ENCODE measurements at regions not wholly inside any gene's neighbourhood (a gene's known extent, or its start where the extent isn't known, plus 50 kb on each side); places are given as distances from the start of the nearest gene placed in this dataset.

- peak; percentile 39 to 64 (median 54) for DNase-seq
- ChIA-PET POLR2A (no interaction called here), CTCF (interaction anchor here (1.3 to 1.8 kb wide), 5 partner anchors 58 to 166 kb away, joined by 3 to 4 read pairs (median 3); no protein-coding TSS in a partner anchor)
- H3K27me3 ChIP-seq (replicated peaks in 2 of 5; ENCODE audit: control insufficient read depth in 4 of 5, insufficient read depth in 5 of 5, low read length in 4 of 5), result peaks cover 0 to 2% (median 0%) of the 10 kb centered on the region in 5 experiments
- no peaks in the 10 kb centered on the region for H3K4me1 ChIP-seq (ENCODE audit: control extremely low read depth in 1 of 4, control insufficient read depth in 4 of 4, insufficient read depth in 4 of 4, low read length in 3 of 4)
- no peaks in the 10 kb centered on the region for H3K9me3 ChIP-seq (ENCODE audit: control extremely low read depth in 1 of 5, control insufficient read depth in 4 of 5, insufficient read depth in 2 of 5, low read depth in 1 of 5, low read length in 4 of 5)
- no peaks in the 10 kb centered on the region for H3K36me3 ChIP-seq (ENCODE audit: control insufficient read depth in 4 of 4, insufficient read depth in 4 of 4, low read length in 3 of 4)
- no peak overlapping the region for H3K27ac ChIP-seq (ENCODE audit: insufficient read depth in 1 of 2, low read depth in 1 of 2, low read length in 2 of 2, poor library complexity in 1 of 2, severe bottlenecking in 2 of 2)
- 69% methylated on average over 10 of the region's 11 CpGs for WGBS (ENCODE audit: insufficient coverage)
- H3K4me3 ChIP-seq (ENCODE audit: control insufficient read depth in 1 of 7, extremely low read depth in 1 of 7, insufficient read depth in 4 of 7, low read depth in 2 of 7, low read length in 6 of 7), result no peak overlapping the region
These were observed 201.0 kb downstream of the NDUFA10 start for GRCh38 chr2:239824046-239824694.

- H3K4me3 ChIP-seq (ENCODE audit: control insufficient read depth in 1 of 7, extremely low read depth in 1 of 7, insufficient read depth in 4 of 7, low read depth in 2 of 7, low read length in 6 of 7), result no peak overlapping the region
- DNase-seq, result no peak
- H3K36me3 ChIP-seq (ENCODE audit: control insufficient read depth in 4 of 4, insufficient read depth in 4 of 4, low read length in 3 of 4), result no peaks in the 10 kb centered on the region
- CTCF ChIA-PET, result interaction anchor here (0.8 kb wide), 1 partner anchor 169 kb away, joined by 4 read pairs; no protein-coding TSS in a partner anchor
- POLR2A ChIA-PET, result no interaction called here
- 93% methylated on average over 15 of the region's 16 CpGs for WGBS (ENCODE audit: insufficient coverage)
- peaks cover 0 to 2% (median 0%) of the 10 kb centered on the region in 4 experiments for H3K4me1 ChIP-seq (ENCODE audit: control extremely low read depth in 1 of 4, control insufficient read depth in 4 of 4, insufficient read depth in 4 of 4, low read length in 3 of 4)
- H3K9me3 ChIP-seq (ENCODE audit: control extremely low read depth in 1 of 5, control insufficient read depth in 4 of 5, insufficient read depth in 2 of 5, low read depth in 1 of 5, low read length in 4 of 5), result no peaks in the 10 kb centered on the region
- H3K27ac ChIP-seq (ENCODE audit: insufficient read depth in 1 of 2, low read depth in 1 of 2, low read length in 2 of 2, poor library complexity in 1 of 2, severe bottlenecking in 2 of 2), result no peak overlapping the region
- H3K27me3 ChIP-seq (replicated peaks in 2 of 5; ENCODE audit: control insufficient read depth in 4 of 5, insufficient read depth in 5 of 5, low read length in 4 of 5), result peaks cover 0 to 2% (median 0%) of the 10 kb centered on the region in 5 experiments
These were observed 202.9 kb downstream of the NDUFA10 start for GRCh38 chr2:239822146-239822831.

GRCh38 chr2:239821694-239822075 is 203.5 kb downstream of the NDUFA10 start:
- POLR2A ChIA-PET, result no interaction called here
- Histone ChIP-seq H3K9me3 (ENCODE audit: control extremely low read depth in 1 of 5, control insufficient read depth in 4 of 5, insufficient read depth in 2 of 5, low read depth in 1 of 5, low read length in 4 of 5) (no peaks in the 10 kb centered on the region), H3K27me3 (replicated peaks in 2 of 5; ENCODE audit: control insufficient read depth in 4 of 5, insufficient read depth in 5 of 5, low read length in 4 of 5) (peaks cover 0 to 2% (median 0%) of the 10 kb centered on the region in 5 experiments), H3K4me1 (ENCODE audit: control extremely low read depth in 1 of 4, control insufficient read depth in 4 of 4, insufficient read depth in 4 of 4, low read length in 3 of 4) (peaks cover 0 to 4% (median 0%) of the 10 kb centered on the region in 4 experiments), H3K36me3 (ENCODE audit: control insufficient read depth in 4 of 4, insufficient read depth in 4 of 4, low read length in 3 of 4) (no peaks in the 10 kb centered on the region), H3K4me3 (ENCODE audit: control insufficient read depth in 1 of 7, extremely low read depth in 1 of 7, insufficient read depth in 4 of 7, low read depth in 2 of 7, low read length in 6 of 7) (no peak overlapping the region), H3K27ac (ENCODE audit: insufficient read depth in 1 of 2, low read depth in 1 of 2, low read length in 2 of 2, poor library complexity in 1 of 2, severe bottlenecking in 2 of 2) (no peak overlapping the region)
- DNase-seq, result no peak
- WGBS (ENCODE audit: insufficient coverage), result 100% methylated on average over 2 of the region's 4 CpGs
- CTCF ChIA-PET, result no interaction called here

GRCh38 chr2:239820836-239821693 is 204.1 kb downstream of the NDUFA10 start:
- 73% methylated on average over 13 of the region's 16 CpGs for WGBS (ENCODE audit: insufficient coverage)
- peak in 2 of 3 donors; percentile 14 to 28 for DNase-seq
- POLR2A ChIA-PET, result no interaction called here
- CTCF ChIA-PET, result no interaction called here
- Histone ChIP-seq H3K36me3 (ENCODE audit: control insufficient read depth in 4 of 4, insufficient read depth in 4 of 4, low read length in 3 of 4) (no peaks in the 10 kb centered on the region), H3K4me1 (ENCODE audit: control extremely low read depth in 1 of 4, control insufficient read depth in 4 of 4, insufficient read depth in 4 of 4, low read length in 3 of 4) (peaks cover 0 to 4% (median 0%) of the 10 kb centered on the region in 4 experiments), H3K4me3 (ENCODE audit: control insufficient read depth in 1 of 7, extremely low read depth in 1 of 7, insufficient read depth in 4 of 7, low read depth in 2 of 7, low read length in 6 of 7) (no peak overlapping the region), H3K27ac (ENCODE audit: insufficient read depth in 1 of 2, low read depth in 1 of 2, low read length in 2 of 2, poor library complexity in 1 of 2, severe bottlenecking in 2 of 2) (no peak overlapping the region), H3K27me3 (replicated peaks in 2 of 5; ENCODE audit: control insufficient read depth in 4 of 5, insufficient read depth in 5 of 5, low read length in 4 of 5) (peaks cover 0 to 2% (median 0%) of the 10 kb centered on the region in 5 experiments), H3K9me3 (ENCODE audit: control extremely low read depth in 1 of 5, control insufficient read depth in 4 of 5, insufficient read depth in 2 of 5, low read depth in 1 of 5, low read length in 4 of 5) (no peaks in the 10 kb centered on the region)

GRCh38 chr2:239819974-239820555 is 205.1 kb downstream of the NDUFA10 start:
- Histone ChIP-seq H3K36me3 (ENCODE audit: control insufficient read depth in 4 of 4, insufficient read depth in 4 of 4, low read length in 3 of 4) (no peaks in the 10 kb centered on the region), H3K27ac (ENCODE audit: insufficient read depth in 1 of 2, low read depth in 1 of 2, low read length in 2 of 2, poor library complexity in 1 of 2, severe bottlenecking in 2 of 2) (no peak overlapping the region), H3K9me3 (ENCODE audit: control extremely low read depth in 1 of 5, control insufficient read depth in 4 of 5, insufficient read depth in 2 of 5, low read depth in 1 of 5, low read length in 4 of 5) (no peaks in the 10 kb centered on the region), H3K4me3 (ENCODE audit: control insufficient read depth in 1 of 7, extremely low read depth in 1 of 7, insufficient read depth in 4 of 7, low read depth in 2 of 7, low read length in 6 of 7) (no peak overlapping the region), H3K4me1 (ENCODE audit: control extremely low read depth in 1 of 4, control insufficient read depth in 4 of 4, insufficient read depth in 4 of 4, low read length in 3 of 4) (peaks cover 0 to 6% (median 0%) of the 10 kb centered on the region in 4 experiments), H3K27me3 (replicated peaks in 2 of 5; ENCODE audit: control insufficient read depth in 4 of 5, insufficient read depth in 5 of 5, low read length in 4 of 5) (peaks cover 0 to 2% (median 0%) of the 10 kb centered on the region in 5 experiments)
- CTCF ChIA-PET, result no interaction called here
- POLR2A ChIA-PET, result no interaction called here
- no peak for DNase-seq
- 95% methylated on average over 17 of the region's 17 CpGs for WGBS (ENCODE audit: insufficient coverage)

GRCh38 chr2:239819091-239819973 is 205.8 kb downstream of the NDUFA10 start:
- WGBS (ENCODE audit: insufficient coverage), result 95% methylated on average over 17 of the region's 17 CpGs

More at GRCh38 chr2:239819091-239819973, 205.8 kb downstream of the NDUFA10 start:
- H3K27ac ChIP-seq (ENCODE audit: insufficient read depth in 1 of 2, low read depth in 1 of 2, low read length in 2 of 2, poor library complexity in 1 of 2, severe bottlenecking in 2 of 2), result no peak overlapping the region
- H3K36me3 ChIP-seq (ENCODE audit: control insufficient read depth in 4 of 4, insufficient read depth in 4 of 4, low read length in 3 of 4), result no peaks in the 10 kb centered on the region
- peaks cover 0 to 2% (median 0%) of the 10 kb centered on the region in 5 experiments for H3K27me3 ChIP-seq (replicated peaks in 2 of 5; ENCODE audit: control insufficient read depth in 4 of 5, insufficient read depth in 5 of 5, low read length in 4 of 5)
- no peak overlapping the region for H3K4me3 ChIP-seq (ENCODE audit: control insufficient read depth in 1 of 7, extremely low read depth in 1 of 7, insufficient read depth in 4 of 7, low read depth in 2 of 7, low read length in 6 of 7)
- no peaks in the 10 kb centered on the region for H3K9me3 ChIP-seq (ENCODE audit: control extremely low read depth in 1 of 5, control insufficient read depth in 4 of 5, insufficient read depth in 2 of 5, low read depth in 1 of 5, low read length in 4 of 5)
- peaks cover 0 to 12% (median 2%) of the 10 kb centered on the region in 4 experiments for H3K4me1 ChIP-seq (ENCODE audit: control extremely low read depth in 1 of 4, control insufficient read depth in 4 of 4, insufficient read depth in 4 of 4, low read length in 3 of 4)
- ChIA-PET POLR2A (no interaction called here), CTCF (no interaction called here)
- no peak for DNase-seq
